GM12878 (cell line): ENCODE measurements at regions not wholly inside any gene's neighbourhood (a gene's known extent, or its start where the extent isn't known, plus 50 kb on each side); places are given as distances from the start of the nearest gene placed in this dataset.

Source experiments
- ATAC-seq: fragments of 200-7000 bp; cut with Tn5 transposase; 3 replicates; pipeline ENCODE4 v1.9.1; 2020; ENCODE audit warnings: mild to moderate bottlenecking, moderate library complexity
- BruUV-seq: library from RNA; stranded (reverse); fragments of 400-500 nt; replicated peaks from 2 replicates; lab custom pipeline; 2021; lab: Mats Ljungman, UMichigan
- CTCF ChIA-PET: fragments of 300-600 bp; sonication (Branson Sonifier 250); formaldehyde crosslinking; extraction: SDS; loops from one replicate; lab custom pipeline; 2021; ENCODE audit warnings: inconsistent platforms; lab: Yijun Ruan, JAX
- POLR2A ChIA-PET: fragments of 350-600 bp; formaldehyde crosslinking; extraction: SDS; loops from one replicate; lab custom pipeline; 2021; ENCODE audit warnings: inconsistent platforms; lab: Charles Lee
- RAD21 ChIA-PET: fragments of 300-600 bp; sonication (Branson Sonifier 250); formaldehyde crosslinking; loops from one replicate; lab custom pipeline; 2023; ENCODE audit warnings: antibody characterized with exemption; ENCODE audit not compliant: unreplicated experiment; lab: Charles Lee
- SMC1A ChIA-PET: fragments of 300-600 bp; sonication (Branson Sonifier 250); formaldehyde crosslinking; loops from one replicate; lab custom pipeline; 2023; ENCODE audit not compliant: unreplicated experiment, uncharacterized antibody; lab: Charles Lee
- DNase-seq: peaks from one replicate; pipeline ENCODE4 v3.0.0-alpha.2; 2011; ENCODE audit warnings: low read depth, low spot score
- FAIRE-seq: peaks from 3 replicates; lab custom pipeline; 2011; peaks lifted over from hg19 to GRCh38; lab: Jason Lieb, UNC
- H2AFZ ChIP-seq: 2 replicates; pipeline ENCODE4 v1.6.0; 2011; ENCODE audit warnings: low read depth, low read length, control low read depth; ENCODE audit not compliant: control insufficient read depth
- H3K27ac ChIP-seq: 2 replicates; pipeline ENCODE4 v1.5.1; 2011; ENCODE audit warnings: control low read depth; ENCODE audit not compliant: control insufficient read depth, insufficient read depth
- H3K27me3 ChIP-seq, 2 experiments: replicated peaks in 1 of 2; 2 replicates each; pipeline versions ENCODE4 v1.6.0 to v1.6.1; 2011; ENCODE audit warnings: low read length in 1 of 2; ENCODE audit not compliant: control insufficient read depth in 2 of 2, insufficient read depth in 2 of 2
- H3K36me3 ChIP-seq, 2 experiments: 2 replicates each; pipeline ENCODE4 v1.5.1; 2011; ENCODE audit warnings: low read length in 1 of 2; ENCODE audit not compliant: control insufficient read depth in 2 of 2, insufficient read depth in 2 of 2
- H3K4me1 ChIP-seq: 2 replicates; pipeline ENCODE4 v1.6.1; 2011; ENCODE audit warnings: mild to moderate bottlenecking, low read length, moderate library complexity, mixed read lengths; ENCODE audit not compliant: control insufficient read depth, insufficient read depth
- H3K4me2 ChIP-seq: 2 replicates; pipeline ENCODE4 v1.6.0; 2011; ENCODE audit warnings: control low read depth; ENCODE audit not compliant: control insufficient read depth, insufficient read depth
- H3K4me3 ChIP-seq: fragments of 200-600 bp; sonication (generic); 2 replicates; pipeline ENCODE4 v1.5.1; 2016
- H3K79me2 ChIP-seq: 2 replicates; pipeline ENCODE4 v1.6.0; 2011; ENCODE audit warnings: low read length; ENCODE audit not compliant: control insufficient read depth, insufficient read depth
- H3K9ac ChIP-seq: 2 replicates; pipeline ENCODE4 v1.8.0; 2011; ENCODE audit warnings: low read length, control low read depth, mixed read lengths; ENCODE audit not compliant: control insufficient read depth, insufficient read depth
- H3K9me3 ChIP-seq: replicated peaks from 3 replicates; pipeline ENCODE4 v1.5.1; 2011; ENCODE audit warnings: mild to moderate bottlenecking, low read length; ENCODE audit not compliant: control insufficient read depth, insufficient read depth
- H4K20me1 ChIP-seq: 2 replicates; pipeline ENCODE4 v1.6.0; 2011; ENCODE audit not compliant: control insufficient read depth, insufficient read depth
- BMI1 ChIP-seq: fragments of 450-650 bp; IDR thresholded peaks from 2 replicates; pipeline ENCODE4 v1.6.1; 2016; ENCODE audit warnings: mild to moderate bottlenecking, moderate library complexity, borderline replicate concordance
- CBX5 ChIP-seq: sonication (generic); IDR thresholded peaks from 2 replicates; pipeline ENCODE4 v1.6.1; 2016; ENCODE audit warnings: low read depth, moderate library complexity, mild to moderate bottlenecking, inconsistent platforms
- MEF2B ChIP-seq: fragments of 450-650 bp; IDR thresholded peaks from 2 replicates; pipeline ENCODE4 v1.6.1; 2018; ENCODE audit warnings: mild to moderate bottlenecking, moderate library complexity; ENCODE audit not compliant: partially characterized antibody, poor library complexity, severe bottlenecking
- NFXL1 ChIP-seq: fragments of 450-650 bp; IDR thresholded peaks from 2 replicates; pipeline ENCODE4 v1.6.1; 2017; ENCODE audit warnings: antibody characterized with exemption, mild to moderate bottlenecking, borderline replicate concordance
- SUPT20H ChIP-seq: IDR thresholded peaks from 2 replicates; pipeline ENCODE4 v1.6.1; 2011; ENCODE audit warnings: low read depth, mild to moderate bottlenecking, low read length, moderate library complexity, borderline replicate concordance; ENCODE audit not compliant: control insufficient read depth
- TCF7 ChIP-seq: IDR thresholded peaks from 2 replicates; pipeline ENCODE4 v1.6.1; 2014; ENCODE audit warnings: antibody characterized with exemption, borderline replicate concordance
- ZBTB40 ChIP-seq: fragments of 450-650 bp; IDR thresholded peaks from 2 replicates; pipeline ENCODE4 v1.6.1; 2016; ENCODE audit warnings: mild to moderate bottlenecking, moderate library complexity, borderline replicate concordance
- WGBS: methylation state at CpG from one replicate; pipeline ENCODE4 v1.1.6; 2016; ENCODE audit warnings: low lambda C conversion rate; ENCODE audit not compliant: insufficient replicate concordance, insufficient coverage; ENCODE audit errors: missing lambda C conversion rate; 5-methylcytosine and 5-hydroxymethylcytosine counted together
- in situ Hi-C: fragments of 300-500 bp; cut with MboI; formaldehyde crosslinking; loops from 9 replicates; pipeline ENCODE4 v1.14.3; 2018; ENCODE audit warnings: mixed read lengths
- intact Hi-C: fragments of 100-400 bp; cut with micrococcal nuclease; formaldehyde crosslinking; loops from one replicate; pipeline ENCODE4 v1.14.2; 2022; ENCODE audit not compliant: unreplicated experiment
- TF ChIP-seq, protein P1 (sequence below): fragments of 450-650 bp; formaldehyde crosslinking; IDR thresholded peaks from 2 replicates; pipeline ENCODE4 v1.4.0; 2022; ENCODE audit warnings: mild to moderate bottlenecking, moderate library complexity

DNA sequence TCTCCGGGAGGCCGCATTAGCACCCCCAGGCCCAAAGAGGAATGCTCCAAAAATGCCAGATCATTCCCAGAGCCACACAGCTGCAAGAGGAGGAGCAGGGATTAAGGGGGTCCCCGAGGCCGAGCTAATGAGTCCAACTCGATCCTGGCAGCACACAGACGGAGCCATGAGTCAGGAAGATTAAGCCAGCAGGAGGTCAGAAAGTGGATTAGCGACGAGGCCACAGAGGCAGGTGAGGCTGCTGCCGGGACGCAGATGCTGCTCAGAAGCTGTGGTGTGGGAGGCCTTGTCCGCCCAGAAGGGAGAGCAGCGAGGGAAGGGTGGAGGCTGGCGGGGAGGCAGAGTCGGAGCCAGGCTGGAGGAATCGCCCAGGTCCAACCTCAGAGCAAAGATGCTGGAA lies 120.5 kb downstream of the SHANK2 start:
- CTCF ChIA-PET, result no interaction called here
- RAD21 ChIA-PET, result no interaction called here
- intact Hi-C loops, result no loop called here
- Histone ChIP-seq H3K4me2 (no peak overlapping the region), H3K4me3 (no peak overlapping the region), H3K9me3 (no peaks in the 10 kb centered on the region), H4K20me1 (no peaks in the 10 kb centered on the region), H2AFZ (no peak overlapping the region), H3K79me2 (no peaks in the 10 kb centered on the region), H3K27me3 (no peaks in the 10 kb centered on the region), H3K36me3 (no peaks in the 10 kb centered on the region), H3K9ac (no peak overlapping the region), H3K4me1 (no peaks in the 10 kb centered on the region), H3K27ac (no peak overlapping the region)
- SMC1A ChIA-PET, result no interaction called here
- FAIRE-seq (no peak), DNase-seq (no peak), ATAC-seq (no peak)
- TF ChIP-seq, protein P1, sequence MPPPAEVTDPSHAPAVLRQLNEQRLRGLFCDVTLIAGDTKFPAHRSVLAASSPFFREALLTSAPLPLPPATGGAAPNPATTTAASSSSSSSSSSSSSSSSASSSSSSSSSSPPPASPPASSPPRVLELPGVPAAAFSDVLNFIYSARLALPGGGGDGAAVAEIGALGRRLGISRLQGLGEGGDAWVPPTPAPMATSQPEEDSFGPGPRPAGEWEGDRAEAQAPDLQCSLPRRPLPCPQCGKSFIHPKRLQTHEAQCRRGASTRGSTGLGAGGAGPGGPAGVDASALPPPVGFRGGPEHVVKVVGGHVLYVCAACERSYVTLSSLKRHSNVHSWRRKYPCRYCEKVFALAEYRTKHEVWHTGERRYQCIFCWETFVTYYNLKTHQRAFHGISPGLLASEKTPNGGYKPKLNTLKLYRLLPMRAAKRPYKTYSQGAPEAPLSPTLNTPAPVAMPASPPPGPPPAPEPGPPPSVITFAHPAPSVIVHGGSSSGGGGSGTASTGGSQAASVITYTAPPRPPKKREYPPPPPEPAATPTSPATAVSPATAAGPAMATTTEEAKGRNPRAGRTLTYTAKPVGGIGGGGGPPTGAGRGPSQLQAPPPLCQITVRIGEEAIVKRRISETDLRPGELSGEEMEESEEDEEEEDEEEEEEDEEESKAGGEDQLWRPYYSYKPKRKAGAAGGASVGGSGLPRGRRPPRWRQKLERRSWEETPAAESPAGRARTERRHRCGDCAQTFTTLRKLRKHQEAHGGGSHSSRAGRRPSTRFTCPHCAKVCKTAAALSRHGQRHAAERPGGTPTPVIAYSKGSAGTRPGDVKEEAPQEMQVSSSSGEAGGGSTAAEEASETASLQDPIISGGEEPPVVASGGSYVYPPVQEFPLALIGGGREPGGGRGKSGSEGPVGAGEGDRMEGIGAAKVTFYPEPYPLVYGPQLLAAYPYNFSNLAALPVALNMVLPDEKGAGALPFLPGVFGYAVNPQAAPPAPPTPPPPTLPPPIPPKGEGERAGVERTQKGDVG, result no peak
- TF ChIP-seq NFXL1 (no peak), BMI1 (no peak)
- POLR2A ChIA-PET, result no interaction called here
- in situ Hi-C loops, result no loop called here
- WGBS, result 27% methylated on average over 15 of the region's 15 CpGs
- no TSS peak for BruUV-seq

GRCh38 chr11:71130106-71130505 lies 122.3 kb downstream of the SHANK2 start:
- ChIA-PET POLR2A (no interaction called here), RAD21 (no interaction called here), SMC1A (no interaction called here), CTCF (no interaction called here)
- intact Hi-C loops, result no loop called here
- ATAC-seq (no peak), DNase-seq (no peak), FAIRE-seq (no peak)
- no peak overlapping the region for H3K4me2 ChIP-seq
- no peaks in the 10 kb centered on the region for H3K36me3 ChIP-seq
- no peaks in the 10 kb centered on the region for H3K79me2 ChIP-seq
- no peaks in the 10 kb centered on the region for H3K4me1 ChIP-seq
- no peak overlapping the region for H3K27ac ChIP-seq
- in situ Hi-C loops, result no loop called here
- no peaks in the 10 kb centered on the region for H3K9me3 ChIP-seq
- no peaks in the 10 kb centered on the region for H4K20me1 ChIP-seq
- BruUV-seq, result no TSS peak
- no peaks in the 10 kb centered on the region for H3K27me3 ChIP-seq
- H3K9ac ChIP-seq, result no peak overlapping the region
- no peak overlapping the region for H3K4me3 ChIP-seq
- no peak overlapping the region for H2AFZ ChIP-seq
- WGBS, result 59% methylated on average over 8 of the region's 8 CpGs
- TF ChIP-seq CBX5 (no peak), TCF7 (no peak), ZBTB40 (no peak), MEF2B (no peak), SUPT20H (no peak)
